GM13976 (cell line): ENCODE measurements at regions not wholly inside any gene's neighbourhood (a gene's known extent, or its start where the extent isn't known, plus 50 kb on each side); places are given as distances from the start of the nearest gene placed in this dataset.

Experiments used
- DNase-seq: peaks from one replicate; pipeline ENCODE4 v3.0.0; 2012; ENCODE audit warnings: low spot score
- in situ Hi-C: fragments of 300-500 bp; cut with MboI; formaldehyde crosslinking; loops from one replicate; pipeline ENCODE4 v1.12.0; 2022; ENCODE audit warnings: low sequenced_read_pairs, mixed read lengths, inconsistent platforms; ENCODE audit not compliant: unreplicated experiment
- TF ChIP-seq, protein P1 (sequence below): IDR thresholded peaks from 2 replicates; pipeline ENCODE4 v1.5.1; 2012; ENCODE audit warnings: borderline replicate concordance, mild to moderate bottlenecking; ENCODE audit not compliant: insufficient read depth; ENCODE audit errors: extremely low read depth, missing control alignments, control extremely low read depth

GRCh38 chr7:68121056-68121455 is 1124.4 kb downstream of the TYW1 start:
- in situ Hi-C loops: no loop called here
- DNase-seq: no peak
- TF ChIP-seq, protein P1, sequence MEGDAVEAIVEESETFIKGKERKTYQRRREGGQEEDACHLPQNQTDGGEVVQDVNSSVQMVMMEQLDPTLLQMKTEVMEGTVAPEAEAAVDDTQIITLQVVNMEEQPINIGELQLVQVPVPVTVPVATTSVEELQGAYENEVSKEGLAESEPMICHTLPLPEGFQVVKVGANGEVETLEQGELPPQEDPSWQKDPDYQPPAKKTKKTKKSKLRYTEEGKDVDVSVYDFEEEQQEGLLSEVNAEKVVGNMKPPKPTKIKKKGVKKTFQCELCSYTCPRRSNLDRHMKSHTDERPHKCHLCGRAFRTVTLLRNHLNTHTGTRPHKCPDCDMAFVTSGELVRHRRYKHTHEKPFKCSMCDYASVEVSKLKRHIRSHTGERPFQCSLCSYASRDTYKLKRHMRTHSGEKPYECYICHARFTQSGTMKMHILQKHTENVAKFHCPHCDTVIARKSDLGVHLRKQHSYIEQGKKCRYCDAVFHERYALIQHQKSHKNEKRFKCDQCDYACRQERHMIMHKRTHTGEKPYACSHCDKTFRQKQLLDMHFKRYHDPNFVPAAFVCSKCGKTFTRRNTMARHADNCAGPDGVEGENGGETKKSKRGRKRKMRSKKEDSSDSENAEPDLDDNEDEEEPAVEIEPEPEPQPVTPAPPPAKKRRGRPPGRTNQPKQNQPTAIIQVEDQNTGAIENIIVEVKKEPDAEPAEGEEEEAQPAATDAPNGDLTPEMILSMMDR: no peak

GRCh38 chr7:68121655-68122054 is 1125.0 kb downstream of the TYW1 start:
- DNase-seq: no peak
- in situ Hi-C loops: no loop called here

DNA sequence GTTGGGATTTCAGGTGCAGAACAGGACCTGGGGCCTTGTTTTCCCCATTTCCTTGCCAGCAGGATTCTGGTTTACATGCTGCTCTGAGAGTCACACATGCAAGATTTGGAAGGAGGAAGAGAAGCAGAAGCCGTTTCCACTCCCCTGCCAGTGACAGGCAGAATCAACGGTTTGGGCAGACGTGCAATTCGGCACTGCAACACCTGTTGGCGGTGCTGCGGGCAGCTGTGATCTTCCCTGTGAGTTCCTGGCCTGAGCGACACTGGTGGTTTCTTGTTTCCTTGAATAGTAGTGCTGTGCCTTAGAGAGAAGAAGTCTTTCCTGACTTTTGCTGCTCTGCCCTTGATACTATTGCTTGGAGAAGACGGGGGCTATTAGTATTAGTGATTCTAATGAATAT is 1126.2 kb downstream of the TYW1 start:
- in situ Hi-C loops: no loop called here
- TF ChIP-seq, protein P1: no peak
- DNase-seq: no peak

More at GRCh38 chr7:68121655-68122054, 1125.0 kb downstream of the TYW1 start:
- TF ChIP-seq, protein P1: no peak

DNA sequence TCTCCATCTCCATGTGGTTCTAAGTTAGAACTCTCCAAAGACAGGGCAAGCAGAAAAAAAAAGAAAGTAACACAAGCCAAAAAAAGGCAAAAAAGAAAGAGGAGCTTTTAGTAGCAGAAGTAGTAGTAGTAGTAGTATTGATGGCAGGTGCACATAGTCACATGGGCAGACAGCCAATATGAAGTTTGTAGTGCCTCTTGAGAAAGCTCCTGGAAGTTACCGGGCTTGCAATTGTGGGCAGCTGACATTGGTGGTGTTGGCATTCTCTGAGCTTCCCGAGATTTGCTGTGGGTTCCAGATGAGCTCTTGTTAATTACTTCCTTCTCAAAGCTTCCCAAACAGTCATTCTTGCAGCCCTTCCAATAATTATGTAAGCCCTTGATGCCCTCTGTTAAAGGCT is 1128.5 kb downstream of the TYW1 start:
- TF ChIP-seq, protein P1: no peak
- in situ Hi-C loops: no loop called here
- DNase-seq: no peak

- no peak for DNase-seq
- in situ Hi-C loops: no loop called here
- TF ChIP-seq, protein P1: no peak
Observed at GRCh38 chr7:68133045-68133444, 1136.4 kb downstream of the TYW1 start.

- DNase-seq: no peak
- in situ Hi-C loops: no loop called here
- TF ChIP-seq, protein P1: no peak
Observed at GRCh38 chr7:68143345-68143744, 1146.7 kb downstream of the TYW1 start.

GRCh38 chr7:68146983-68147382 is 1150.3 kb downstream of the TYW1 start:
- TF ChIP-seq, protein P1: no peak
- in situ Hi-C loops: no loop called here
- DNase-seq: no peak
